22Rv1 (cell line): ENCODE measurements at regions not wholly inside any gene's neighbourhood (a gene's known extent, or its start where the extent isn't known, plus 50 kb on each side); places are given as distances from the start of the nearest gene placed in this dataset.
"Not testable (repeated sequence)": the region's sequence is repeated elsewhere in the genome, so short reads cannot be mapped to it uniquely, and the experiment has no call there.

Source experiments
- CTCF ChIP-seq: fragments of 450-650 bp; IDR thresholded peaks from 2 replicates; pipeline ENCODE4 v1.5.1; 2017; ENCODE audit warnings: mild to moderate bottlenecking
- ZFX ChIP-seq: fragments of 450-650 bp; IDR thresholded peaks from 2 replicates; pipeline ENCODE4 v1.6.1; 2017; ENCODE audit warnings: antibody characterized with exemption, borderline replicate concordance

- not testable (repeated sequence) for TF ChIP-seq CTCF, ZFX
Observed at GRCh38 chr6:91052473-91053450, 465.9 kb upstream of the MAP3K7 start.
